CD4-positive, alpha-beta T cell (primary cell): ENCODE measurements at regions not wholly inside any gene's neighbourhood (a gene's known extent, or its start where the extent isn't known, plus 50 kb on each side); places are given as distances from the start of the nearest gene placed in this dataset.

Experiments
- ATAC-seq: fragments of 200-7000 bp; cut with Tn5 transposase; one replicate; pipeline ENCODE4 v1.10.0; 2022; ENCODE audit warnings: mild to moderate bottlenecking; ENCODE audit not compliant: poor library complexity
- CTCF ChIA-PET: fragments of 350-600 bp; sonication (Branson Sonifier 250); formaldehyde crosslinking; loops from one replicate; lab custom pipeline; 2021; ENCODE audit warnings: antibody characterized with exemption, inconsistent platforms; lab: Charles Lee
- POLR2A ChIA-PET: fragments of 350-600 bp; sonication (Branson Sonifier 250); formaldehyde crosslinking; loops from one replicate; lab custom pipeline; 2021; ENCODE audit warnings: antibody characterized with exemption, inconsistent platforms; lab: Charles Lee
- DNase-seq, 14 experiments: peaks; one replicate each; pipeline ENCODE4 v3.0.0-alpha.2; 2013 to 2020; ENCODE audit warnings: mixed read lengths in 2 of 14
- H3K27ac ChIP-seq, 2 donors: one replicate each; pipeline versions ENCODE4 v1.5.1 to v1.7.0; 2013; ENCODE audit warnings: low read length in 2 of 2, low read depth in 1 of 2, mild to moderate bottlenecking in 1 of 2
- H3K27me3 ChIP-seq, 2 experiments: 1 replicate in 1 of 2; 2 replicates in 1 of 2; pipeline versions ENCODE4 v1.6.1 to v1.7.0; 2013; ENCODE audit warnings: low read length in 2 of 2, control low read depth in 1 of 2, mild to moderate bottlenecking in 1 of 2, moderate library complexity in 1 of 2; ENCODE audit not compliant: insufficient read depth in 2 of 2, control insufficient read depth in 1 of 2
- H3K36me3 ChIP-seq: one replicate; pipeline ENCODE4 v1.6.1; 2013; ENCODE audit warnings: low read length, control low read depth; ENCODE audit not compliant: insufficient read depth
- H3K4me1 ChIP-seq: one replicate; pipeline ENCODE4 v1.6.1; 2013; ENCODE audit warnings: low read length, control low read depth; ENCODE audit not compliant: insufficient read depth
- H3K4me3 ChIP-seq: one replicate; pipeline ENCODE4 v1.5.1; 2013; ENCODE audit warnings: mild to moderate bottlenecking, low read length, moderate library complexity
- H3K9me3 ChIP-seq, 2 experiments: 1 replicate in 1 of 2; 2 replicates in 1 of 2; pipeline versions ENCODE4 v1.6.1 to v1.7.0; 2013; ENCODE audit warnings: low read length in 2 of 2, mild to moderate bottlenecking in 2 of 2, control low read depth in 1 of 2, moderate library complexity in 1 of 2; ENCODE audit not compliant: control insufficient read depth in 1 of 2, insufficient read depth in 1 of 2
- H3K27ac Mint-ChIP-seq: one replicate; pipeline ENCODE4 v1.8.0; 2020; ENCODE audit warnings: mixed read lengths
- H3K27me3 Mint-ChIP-seq: one replicate; pipeline ENCODE4 v1.8.0; 2021; ENCODE audit warnings: mixed read lengths
- H3K36me3 Mint-ChIP-seq: one replicate; pipeline ENCODE4 v1.8.0; 2021; ENCODE audit warnings: low read depth, mixed read lengths
- H3K4me1 Mint-ChIP-seq: one replicate; pipeline ENCODE4 v1.8.0; 2021; ENCODE audit warnings: low read depth, mixed read lengths
- H3K4me3 Mint-ChIP-seq: one replicate; pipeline ENCODE4 v1.8.0; 2020; ENCODE audit warnings: mild to moderate bottlenecking, mixed read lengths
- H3K9me3 Mint-ChIP-seq: one replicate; pipeline ENCODE4 v1.8.0; 2020; ENCODE audit warnings: mixed read lengths
- intact Hi-C, 2 experiments: fragments of 100-400 bp; cut with DNase I in 1 of 2; cut with micrococcal nuclease in 1 of 2; formaldehyde crosslinking; loops; one replicate each; pipeline versions ENCODE4 v1.15.1 to v1.9.0; 2023 to 2025; cut with DNase I, micrococcal nuclease
- TF ChIP-seq, protein P1 (sequence below): fragments of 200-600 bp; IDR thresholded peaks from one replicate; pipeline ENCODE4 v1.8.0; 2022; ENCODE audit warnings: antibody characterized with exemption, mild to moderate bottlenecking

DNA sequence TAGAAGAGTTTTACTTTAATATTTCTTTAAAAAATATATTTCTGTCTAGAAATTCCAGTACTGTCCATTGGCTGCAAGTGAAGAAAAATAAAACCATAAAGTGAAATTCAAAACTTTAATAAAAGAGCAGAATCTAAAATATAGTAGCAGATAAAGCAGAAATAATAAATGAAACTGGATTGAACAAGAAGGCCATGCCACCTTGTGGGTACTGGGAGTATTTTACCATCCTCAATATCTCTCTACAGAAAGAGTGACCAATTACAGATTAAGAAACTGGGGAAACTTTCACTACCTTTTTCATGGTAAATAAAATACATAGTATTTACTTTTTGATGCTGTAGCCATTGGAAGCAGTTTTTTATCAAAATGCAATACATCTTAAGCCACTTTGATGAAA is 220.5 kb downstream of the BCAT1 start:
- H3K27me3 ChIP-seq, result no peaks in the 10 kb centered on the region
- Mint-ChIP-seq H3K27me3 (no peaks in the 10 kb centered on the region), H3K4me1 (no peaks in the 10 kb centered on the region), H3K9me3 (no peaks in the 10 kb centered on the region), H3K4me3 (no peak overlapping the region), H3K27ac (no peak overlapping the region), H3K36me3 (no peaks in the 10 kb centered on the region)
- H3K4me3 ChIP-seq, result no peak overlapping the region
- H3K27ac ChIP-seq, result no peak overlapping the region
- H3K9me3 ChIP-seq, result no peaks in the 10 kb centered on the region
- no peaks in the 10 kb centered on the region for H3K36me3 ChIP-seq
- ATAC-seq (no peak), DNase-seq (peak in 1 of 14 experiments; percentile 7)
- intact Hi-C loops, result loop anchor here in 1 of 2 experiments (5.0 kb wide), 1 partner anchor 1076 kb away; no protein-coding TSS in a partner anchor
- H3K4me1 ChIP-seq, result no peaks in the 10 kb centered on the region
- TF ChIP-seq, protein P1, sequence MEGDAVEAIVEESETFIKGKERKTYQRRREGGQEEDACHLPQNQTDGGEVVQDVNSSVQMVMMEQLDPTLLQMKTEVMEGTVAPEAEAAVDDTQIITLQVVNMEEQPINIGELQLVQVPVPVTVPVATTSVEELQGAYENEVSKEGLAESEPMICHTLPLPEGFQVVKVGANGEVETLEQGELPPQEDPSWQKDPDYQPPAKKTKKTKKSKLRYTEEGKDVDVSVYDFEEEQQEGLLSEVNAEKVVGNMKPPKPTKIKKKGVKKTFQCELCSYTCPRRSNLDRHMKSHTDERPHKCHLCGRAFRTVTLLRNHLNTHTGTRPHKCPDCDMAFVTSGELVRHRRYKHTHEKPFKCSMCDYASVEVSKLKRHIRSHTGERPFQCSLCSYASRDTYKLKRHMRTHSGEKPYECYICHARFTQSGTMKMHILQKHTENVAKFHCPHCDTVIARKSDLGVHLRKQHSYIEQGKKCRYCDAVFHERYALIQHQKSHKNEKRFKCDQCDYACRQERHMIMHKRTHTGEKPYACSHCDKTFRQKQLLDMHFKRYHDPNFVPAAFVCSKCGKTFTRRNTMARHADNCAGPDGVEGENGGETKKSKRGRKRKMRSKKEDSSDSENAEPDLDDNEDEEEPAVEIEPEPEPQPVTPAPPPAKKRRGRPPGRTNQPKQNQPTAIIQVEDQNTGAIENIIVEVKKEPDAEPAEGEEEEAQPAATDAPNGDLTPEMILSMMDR, result no peak
- POLR2A ChIA-PET, result no interaction called here
- CTCF ChIA-PET, result no interaction called here

DNA sequence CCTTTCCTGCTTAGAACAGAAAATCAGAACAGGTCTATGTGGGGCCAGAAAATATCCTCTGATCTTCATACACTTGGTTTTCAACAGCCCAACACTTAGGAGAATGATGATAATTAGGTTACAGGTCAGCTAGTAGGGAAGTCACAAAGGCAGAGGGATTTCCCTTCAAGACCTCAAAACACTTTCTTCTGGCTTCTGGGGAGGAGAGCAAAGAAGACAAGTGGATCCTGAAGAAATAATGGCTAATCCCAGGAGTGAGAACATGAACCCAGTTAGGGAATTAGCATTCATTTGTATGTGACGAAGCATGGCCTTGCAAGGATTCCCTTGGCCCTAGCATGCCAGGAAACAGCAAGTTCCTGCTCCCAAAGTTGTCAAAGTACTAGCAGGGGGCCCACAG is 223.3 kb downstream of the BCAT1 start:
- no peaks in the 10 kb centered on the region for H3K4me1 ChIP-seq
- H3K36me3 ChIP-seq, result no peaks in the 10 kb centered on the region
- intact Hi-C loops, result loop anchor here in 1 of 2 experiments (5.0 kb wide), 1 partner anchor 1073 kb away; no protein-coding TSS in a partner anchor
- Mint-ChIP-seq H3K9me3 (no peaks in the 10 kb centered on the region), H3K4me3 (no peak overlapping the region), H3K4me1 (no peaks in the 10 kb centered on the region), H3K27ac (no peak overlapping the region), H3K27me3 (no peaks in the 10 kb centered on the region), H3K36me3 (no peaks in the 10 kb centered on the region)
- DNase-seq (no peak), ATAC-seq (no peak)
- no peak overlapping the region for H3K4me3 ChIP-seq
- ChIA-PET CTCF (no interaction called here), POLR2A (no interaction called here)
- no peaks in the 10 kb centered on the region for H3K27me3 ChIP-seq
- no peaks in the 10 kb centered on the region for H3K9me3 ChIP-seq
- TF ChIP-seq, protein P1, result no peak
- H3K27ac ChIP-seq, result no peak overlapping the region

DNA sequence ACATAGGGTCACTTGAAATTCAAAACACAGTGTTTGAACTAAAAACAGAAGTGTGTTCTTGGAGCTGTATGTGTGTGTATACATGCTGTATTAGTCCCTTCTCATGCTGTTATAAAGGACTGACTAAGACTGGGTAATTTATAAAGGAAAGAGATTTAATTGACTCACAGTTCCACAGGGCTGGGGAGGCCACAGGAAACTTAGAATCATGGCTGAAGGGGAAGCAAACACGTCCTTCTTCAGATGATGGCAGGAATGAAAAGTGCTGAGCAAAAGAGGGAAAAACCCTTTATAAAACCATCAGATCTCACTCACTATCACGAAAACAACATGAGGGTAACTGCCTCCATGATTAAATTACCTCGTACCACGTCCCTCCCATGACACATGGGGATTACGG is 224.1 kb downstream of the BCAT1 start:
- H3K9me3 ChIP-seq, result no peaks in the 10 kb centered on the region
- intact Hi-C loops, result loop anchor here in 1 of 2 experiments (5.0 kb wide), 1 partner anchor 1073 kb away; no protein-coding TSS in a partner anchor
- no peaks in the 10 kb centered on the region for H3K27me3 ChIP-seq
- no peaks in the 10 kb centered on the region for H3K36me3 Mint-ChIP-seq
- no peak overlapping the region for H3K4me3 ChIP-seq
- no peaks in the 10 kb centered on the region for H3K27me3 Mint-ChIP-seq
- no peak overlapping the region for H3K27ac Mint-ChIP-seq
- ChIA-PET CTCF (no interaction called here), POLR2A (no interaction called here)
- H3K27ac ChIP-seq, result no peak overlapping the region
- H3K4me1 Mint-ChIP-seq, result no peaks in the 10 kb centered on the region
- no peaks in the 10 kb centered on the region for H3K9me3 Mint-ChIP-seq
- H3K4me3 Mint-ChIP-seq, result no peak overlapping the region
- DNase-seq (peak in 1 of 14 experiments; percentile 24), ATAC-seq (no peak)
- TF ChIP-seq, protein P1, result no peak
- H3K4me1 ChIP-seq, result no peaks in the 10 kb centered on the region
- no peaks in the 10 kb centered on the region for H3K36me3 ChIP-seq
